ENCODE measurements at regions not wholly inside any gene's neighbourhood (a gene's known extent, or its start where the extent isn't known, plus 50 kb on each side); places are given as distances from the start of the nearest gene placed in this dataset.

- in situ Hi-C loops (cut with MboI; ENCODE audit: low sequenced_read_pairs): no loop called here
These were observed 84.8 kb upstream of the ZC3H11B start for GRCh38 chr1:219697682-219698081.

More at GRCh38 chr1:219697682-219698081, 84.8 kb upstream of the ZC3H11B start:
- DNase-seq (no peak), ATAC-seq (ENCODE audit: low read depth) (no peak)
- Histone ChIP-seq H3K9me3 (ENCODE audit: control insufficient read depth, insufficient read depth, low read length) (no peaks in the 10 kb centered on the region), H3K27me3 (ENCODE audit: control insufficient read depth, insufficient read depth, low read length) (no peaks in the 10 kb centered on the region), H3K14ac (replicated peaks; ENCODE audit: low read depth, low read length) (no peak overlapping the region), H3K27ac (ENCODE audit: insufficient read depth, low read length) (no peak overlapping the region), H3K4me2 (ENCODE audit: low read depth, low read length) (no peak overlapping the region), H2BK5ac (ENCODE audit: low read depth, low read length, poor library complexity, severe bottlenecking) (no peak overlapping the region), H2BK15ac (ENCODE audit: low read depth, low read length) (no peak overlapping the region), H3K4me1 (ENCODE audit: control insufficient read depth, insufficient read depth, low read length) (no peaks in the 10 kb centered on the region; the same call in 1 of the 2 replicates), H3K56ac (ENCODE audit: extremely low read depth, insufficient read depth, low read length) (no peak overlapping the region), H3K18ac (ENCODE audit: low read depth, low read length) (no peak overlapping the region), H2AK9ac (replicated peaks; ENCODE audit: low read depth, low read length, poor library complexity) (no peak overlapping the region), H4K91ac (ENCODE audit: insufficient read depth, low read depth, low read length) (no peak overlapping the region), H4K5ac (ENCODE audit: low read depth, low read length) (no peak overlapping the region), H2BK20ac (ENCODE audit: low read depth, low read length) (no peak overlapping the region), H2AK5ac (ENCODE audit: low read depth, low read length) (no peak overlapping the region), H2AFZ (replicated peaks; ENCODE audit: low read length, poor library complexity) (no peak overlapping the region), H3K23ac (ENCODE audit: low read depth, low read length) (no peak overlapping the region), H4K8ac (ENCODE audit: low read depth in 2 of 2, low read length in 2 of 2) (no peak overlapping the region), H3K4ac (ENCODE audit: low read depth, low read length) (no peak overlapping the region), H3K36me3 (ENCODE audit: control insufficient read depth, insufficient read depth, low read length) (no peaks in the 10 kb centered on the region), H3K9ac (ENCODE audit: low read depth, low read length) (no peak overlapping the region), H3K9me1 (ENCODE audit: insufficient read depth, low read length) (no peaks in the 10 kb centered on the region), H4K20me1 (ENCODE audit: insufficient read depth, low read length) (no peaks in the 10 kb centered on the region), H2BK120ac (ENCODE audit: low read depth, low read length) (no peak overlapping the region), H3K79me1 (ENCODE audit: low read depth in 1 of 2, low read length in 2 of 2) (no peaks in the 10 kb centered on the region), H3K4me3 (ENCODE audit: insufficient read depth, low read depth, low read length) (no peak overlapping the region)
- BruUV-seq (replicated peaks): no TSS peak
- ChIA-PET CTCF (no interaction called here), POLR2A (ENCODE audit: unreplicated experiment) (no interaction called here)
- WGBS, 2 experiments (ENCODE audit: extremely low coverage in 2 of 2, insufficient read length in 1 of 2): no CpG with 5 or more reads among the region's 1 CpG
- intact Hi-C loops (cut with micrococcal nuclease) (no loop called here), dilution Hi-C loops (cut with HindIII; ENCODE audit: low sequenced_read_pairs, unreplicated experiment) (no loop called here)
- no peak for TF ChIP-seq CEBPB (IDR thresholded peaks at IDR 0.05; ENCODE audit: low read depth, low read length)
- no peak for TF ChIP-seq ELK1 (IDR thresholded peaks at IDR 0.05; ENCODE audit: borderline replicate concordance, low read depth, low read length)
